GM21717 (cell line): ENCODE measurements at regions not wholly inside any gene's neighbourhood (a gene's known extent, or its start where the extent isn't known, plus 50 kb on each side); places are given as distances from the start of the nearest gene placed in this dataset.

ENCODE experiments used
- ATAC-seq: cut with Tn5 transposase; IDR thresholded peaks from one replicate; pipeline ENCODE4 v1.9.1; 2021; ENCODE audit warnings: mild to moderate bottlenecking, moderate library complexity; ENCODE audit not compliant: unreplicated experiment

DNA sequence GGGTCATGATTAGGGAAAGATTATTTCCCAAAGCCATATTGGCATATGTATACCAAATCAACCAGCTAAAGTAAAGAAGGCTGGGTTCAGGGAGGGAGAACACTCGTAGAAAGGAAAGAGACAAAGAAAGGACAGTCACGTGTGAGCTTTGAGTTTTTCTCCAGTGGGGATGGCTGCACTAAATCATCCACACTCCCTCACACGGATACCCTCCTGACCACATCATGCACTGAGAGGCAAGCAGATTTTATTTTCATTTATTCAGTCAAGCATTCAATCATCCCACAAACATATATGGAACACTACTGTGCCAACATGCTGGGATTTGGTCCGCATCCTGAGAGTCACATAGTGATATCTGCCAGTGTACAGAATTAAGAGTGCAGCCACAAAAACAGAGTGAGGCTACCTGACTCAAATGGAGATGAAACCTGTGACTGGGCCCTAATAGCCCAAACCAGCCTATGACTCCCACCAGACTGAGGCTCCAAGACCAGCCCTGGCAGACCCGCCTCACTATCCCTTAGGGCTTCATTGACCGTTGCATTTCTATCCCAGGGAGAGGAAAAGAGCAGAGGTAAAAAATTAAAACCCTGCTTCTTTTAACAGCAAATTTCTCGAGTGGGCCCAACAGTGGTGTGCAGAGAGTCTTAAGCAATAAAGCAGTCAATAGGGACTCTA is 155.9 kb downstream of the BARHL2 start:
- ATAC-seq, result no peak

- ATAC-seq, result no peak
Observed at GRCh38 chr1:90558754-90559378, 158.2 kb downstream of the BARHL2 start.

DNA sequence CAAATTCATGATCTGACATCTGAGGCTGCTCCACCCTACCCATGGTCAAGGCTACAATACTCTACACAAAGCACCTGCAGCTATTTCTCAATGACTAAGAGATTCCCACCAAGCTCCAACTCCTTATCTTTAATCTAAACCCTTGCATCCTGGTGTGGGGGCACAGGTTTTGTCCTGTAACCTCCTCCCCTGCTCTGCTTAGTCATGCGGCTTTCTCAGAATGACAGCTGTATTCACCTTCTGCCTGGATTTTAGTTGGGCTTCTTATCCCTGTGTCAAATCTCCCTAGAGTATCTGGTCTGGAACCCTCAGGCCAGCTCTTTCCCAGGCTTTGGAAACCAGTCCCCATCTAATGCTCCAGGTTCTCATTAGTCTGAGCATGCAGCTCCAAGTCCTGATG is 159.0 kb downstream of the BARHL2 start:
- ATAC-seq, result no peak

DNA sequence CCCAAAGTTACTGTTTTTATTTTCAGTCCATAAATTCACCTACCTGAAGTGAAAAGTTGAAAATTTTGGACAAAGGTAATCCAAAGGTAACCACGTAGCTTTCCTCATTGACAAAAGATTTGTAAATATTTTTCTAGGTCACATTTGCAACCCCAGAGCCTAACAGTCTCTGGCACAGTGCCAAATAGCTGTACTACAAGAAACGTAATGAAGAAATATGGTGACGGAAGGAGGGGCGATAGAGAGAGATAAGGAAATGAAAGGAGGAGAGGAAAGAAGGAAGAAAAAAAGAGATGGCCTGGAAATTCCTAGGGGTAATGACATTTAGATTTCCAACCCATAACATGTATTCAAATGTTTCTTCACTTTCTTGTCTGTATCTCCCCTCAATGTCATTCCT is 159.4 kb downstream of the BARHL2 start:
- ATAC-seq, result no peak

- ATAC-seq, result no peak
Observed at GRCh38 chr1:90550626-90551406, 166.3 kb downstream of the BARHL2 start.

- no peak for ATAC-seq
Observed at GRCh38 chr1:90544356-90544755, 172.7 kb downstream of the BARHL2 start.

DNA sequence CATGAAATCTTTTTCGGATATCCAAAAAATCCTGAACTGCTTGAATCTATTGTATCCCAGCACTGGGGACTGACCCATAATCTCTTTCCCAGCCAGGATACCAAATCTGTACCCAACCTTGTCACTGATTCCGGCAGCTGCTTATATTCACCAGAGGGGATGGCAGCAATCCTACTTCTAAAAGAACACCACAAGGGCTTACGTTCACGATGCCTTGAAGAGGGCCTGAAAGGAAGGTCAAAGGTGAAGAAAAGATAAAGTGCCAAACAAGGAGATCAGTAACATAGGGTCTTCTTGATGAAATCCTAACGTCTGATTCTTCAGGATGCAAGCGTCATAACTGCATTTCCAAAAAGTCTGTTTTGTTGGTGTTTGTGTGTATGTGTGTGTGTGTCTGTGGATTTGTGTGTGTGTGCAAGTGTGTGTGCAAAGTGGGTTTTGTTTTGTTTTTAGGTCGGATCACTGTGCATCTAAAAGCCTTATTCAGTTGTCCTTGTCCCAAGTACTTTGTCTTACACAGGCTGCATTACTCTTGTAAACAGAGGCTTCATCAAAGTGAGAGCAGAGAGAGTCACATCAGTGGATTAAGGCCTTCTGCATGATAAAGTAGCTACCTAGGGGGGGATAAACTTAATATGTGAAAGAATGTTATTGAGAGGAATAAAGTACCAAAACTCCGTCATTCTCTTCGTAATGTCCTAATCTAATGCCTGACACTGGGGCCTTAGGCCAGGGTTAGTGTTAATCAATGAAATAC is 179.3 kb downstream of the BARHL2 start:
- ATAC-seq, result no peak

DNA sequence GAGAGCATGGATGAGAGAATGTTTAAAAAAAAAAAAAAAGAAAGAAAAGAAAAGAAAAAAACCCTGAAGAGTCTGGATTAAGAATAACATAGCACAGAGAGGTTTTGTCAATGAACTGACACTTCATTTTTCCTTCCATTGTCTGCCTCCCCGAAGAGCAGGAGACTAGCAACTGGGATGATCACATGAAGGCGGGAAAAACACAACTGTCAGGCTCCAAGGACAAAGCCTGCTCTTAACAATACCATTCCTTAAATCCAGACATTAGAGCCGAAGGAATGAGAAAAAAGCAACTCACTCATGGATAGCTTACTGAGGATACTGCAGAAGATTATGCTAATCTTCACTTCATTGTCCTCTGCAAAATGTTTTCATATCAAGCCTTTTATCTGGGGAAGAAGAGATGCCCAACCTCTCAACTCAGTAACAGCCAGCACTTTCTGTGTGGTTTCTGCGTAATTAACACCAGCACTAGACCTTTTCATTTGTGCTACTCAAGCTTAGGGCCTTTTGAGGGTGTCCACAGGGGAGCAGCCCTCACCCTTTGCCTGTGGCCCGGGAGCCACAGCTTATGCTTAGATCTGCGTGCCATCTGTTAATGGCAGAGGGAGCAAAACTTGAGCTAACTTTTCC is 182.3 kb downstream of the BARHL2 start:
- no peak for ATAC-seq

GRCh38 chr1:90534116-90534515 is 183.0 kb downstream of the BARHL2 start:
- no peak for ATAC-seq

GRCh38 chr1:90526954-90527353 is 190.1 kb downstream of the BARHL2 start:
- ATAC-seq, result no peak

GRCh38 chr1:90522432-90522831 is 194.7 kb downstream of the BARHL2 start:
- no peak for ATAC-seq

DNA sequence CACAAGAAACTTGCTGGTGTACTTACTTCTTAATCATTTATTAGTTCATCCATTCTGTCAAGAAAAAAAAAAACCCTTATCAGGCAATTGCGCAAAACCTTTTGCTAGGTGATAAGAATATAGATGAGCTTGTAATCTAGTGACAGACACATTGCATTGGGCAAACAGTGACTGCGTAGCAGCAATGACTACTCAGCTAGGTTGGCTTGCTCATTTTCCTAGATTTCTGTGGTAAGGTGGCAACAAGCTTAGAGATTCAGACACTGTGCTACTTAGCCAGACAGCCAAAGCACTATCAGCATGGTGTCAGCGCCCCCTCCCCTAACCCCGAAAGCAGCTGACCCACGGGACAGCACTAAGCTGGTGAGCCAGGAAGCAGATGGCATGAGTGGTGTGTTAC is 203.1 kb downstream of the BARHL2 start:
- ATAC-seq, result no peak

- ATAC-seq, result no peak
Observed at GRCh38 chr1:90512441-90512840, 204.7 kb downstream of the BARHL2 start.

- ATAC-seq, result no peak
Observed at GRCh38 chr1:90510143-90510542, 207.0 kb downstream of the BARHL2 start.

- ATAC-seq, result no peak
Observed at GRCh38 chr1:90509225-90510048, 207.7 kb downstream of the BARHL2 start.

- no peak for ATAC-seq
Observed at GRCh38 chr1:90508376-90509167, 208.5 kb downstream of the BARHL2 start.

GRCh38 chr1:90507173-90507572 is 209.9 kb downstream of the BARHL2 start:
- no peak for ATAC-seq

DNA sequence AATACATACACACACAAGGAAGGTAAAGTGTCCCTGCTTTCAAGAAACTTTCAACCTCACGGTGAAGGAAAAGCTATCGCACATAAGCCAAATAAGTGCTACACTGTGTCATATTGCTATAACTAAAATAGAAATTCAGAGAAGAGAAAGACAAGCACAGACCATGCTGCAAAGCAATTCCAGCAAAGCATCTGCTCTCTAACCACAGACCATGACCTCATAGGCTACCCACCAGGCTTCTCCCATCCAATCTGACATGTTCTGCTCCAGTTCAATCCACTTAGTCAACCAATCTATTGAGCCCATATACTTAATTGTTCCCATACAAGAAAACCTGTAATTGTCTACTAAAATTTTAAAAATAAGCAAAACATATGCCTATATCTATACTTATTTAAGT is 211.3 kb downstream of the BARHL2 start:
- ATAC-seq, result no peak

DNA sequence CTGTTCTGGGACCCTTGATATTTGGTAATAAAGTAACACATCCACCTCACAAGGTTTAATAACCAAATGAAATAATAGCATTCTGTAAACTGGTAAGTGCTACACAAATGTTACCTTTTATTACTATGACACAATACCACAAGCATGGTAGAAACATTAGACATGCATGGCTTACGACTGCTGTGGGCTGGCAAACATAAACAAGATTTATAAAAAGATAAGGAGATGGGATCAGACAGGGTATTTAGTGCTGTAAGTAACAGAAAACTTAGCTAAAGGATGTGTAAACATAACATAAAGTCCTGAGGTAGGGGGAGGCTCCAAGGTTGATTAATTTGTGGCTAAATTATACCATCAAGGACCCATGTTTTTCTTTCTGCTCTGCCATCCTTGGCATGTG is 212.6 kb downstream of the BARHL2 start:
- ATAC-seq, result no peak
